Astrocyte of the cerebellum (primary cell): ENCODE measurements at regions not wholly inside any gene's neighbourhood (a gene's known extent, or its start where the extent isn't known, plus 50 kb on each side); places are given as distances from the start of the nearest gene placed in this dataset.
A peak's percentile ranks its signal among the peaks of the same experiment; 100 is the strongest.

Source experiments
- DNase-seq: peaks from one replicate; pipeline ENCODE4 v3.0.0-alpha.2; 2011; ENCODE audit warnings: low read depth
- H3K4me3 ChIP-seq: 2 replicates; pipeline ENCODE4 v1.5.1; 2011; ENCODE audit warnings: mild to moderate bottlenecking, low read depth, low read length, moderate library complexity
- CTCF ChIP-seq: IDR thresholded peaks from 2 replicates; pipeline ENCODE4 v1.5.1; 2012; ENCODE audit warnings: low read length, low read depth, moderate library complexity, mild to moderate bottlenecking; ENCODE audit errors: missing control alignments
- in situ Hi-C: cut with HindIII; loops from 2 replicates; pipeline ENCODE4 v1.10.0; 2017; ENCODE audit warnings: low sequenced_read_pairs

GRCh38 chr2:242034138-242034537 is 164.6 kb downstream of the RTP5 start:
- peak; percentile 5 for DNase-seq
- in situ Hi-C loops: no loop called here
- no peak overlapping the region for H3K4me3 ChIP-seq
- no peak for TF ChIP-seq CTCF

GRCh38 chr2:242034996-242035814 is 165.7 kb downstream of the RTP5 start:
- TF ChIP-seq CTCF: no peak
- no peak for DNase-seq
- H3K4me3 ChIP-seq: no peak overlapping the region
- in situ Hi-C loops: no loop called here

GRCh38 chr2:242035858-242036652 is 166.5 kb downstream of the RTP5 start:
- no peak for DNase-seq
- in situ Hi-C loops: no loop called here
- no peak overlapping the region for H3K4me3 ChIP-seq
- no peak for TF ChIP-seq CTCF

DNA sequence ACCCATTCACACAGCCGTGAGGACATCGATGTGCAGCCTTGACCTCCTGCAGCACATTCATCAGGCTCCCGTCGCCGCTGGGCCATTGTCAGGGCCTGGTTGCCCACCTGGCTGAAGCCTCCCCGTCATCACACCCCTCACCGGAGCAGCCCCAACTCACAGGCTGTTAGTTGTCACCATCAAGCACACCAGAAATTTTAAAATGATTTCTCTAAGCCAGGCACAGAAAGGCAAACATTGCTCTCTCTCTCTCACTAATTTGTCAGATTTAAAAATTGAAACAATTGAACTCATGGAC is 167.1 kb downstream of the RTP5 start:
- no peak overlapping the region for H3K4me3 ChIP-seq
- DNase-seq: no peak
- in situ Hi-C loops: no loop called here
- TF ChIP-seq CTCF: no peak

DNA sequence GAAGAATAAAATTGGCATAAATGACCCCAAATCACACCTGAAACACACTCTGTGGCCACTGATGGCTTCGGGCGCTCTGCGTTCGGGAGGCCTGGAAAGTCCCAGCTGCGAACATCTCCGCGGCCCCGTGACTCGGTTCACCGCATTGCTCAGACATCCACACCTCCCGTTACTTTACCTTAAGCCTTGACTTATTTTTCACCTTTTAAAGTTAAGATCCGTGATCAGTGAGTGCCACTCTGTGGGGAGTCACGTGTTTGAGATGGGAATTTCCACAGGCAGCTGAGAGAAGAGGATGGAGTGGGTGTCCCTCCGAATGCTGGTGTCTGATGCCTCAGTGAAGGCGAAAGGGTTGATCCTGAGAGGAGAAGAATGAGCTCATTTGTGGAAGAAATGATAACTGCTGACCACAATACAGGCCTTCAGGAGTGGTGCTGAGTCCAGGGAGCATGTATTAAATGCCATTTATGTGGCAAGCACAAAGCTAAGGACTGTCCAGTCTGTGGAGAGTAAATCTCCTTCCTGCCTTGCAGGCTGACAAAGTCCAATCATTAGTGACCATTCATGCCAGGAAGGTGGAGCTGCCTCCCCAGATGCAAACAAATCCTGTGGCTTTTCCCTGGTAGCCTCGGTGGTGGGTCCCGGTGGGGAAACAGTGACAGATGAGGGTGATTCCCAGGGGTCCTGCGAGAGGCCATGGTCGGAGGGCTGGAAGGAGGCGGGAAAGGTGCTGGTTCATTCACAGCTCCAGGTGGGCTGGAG is 168.8 kb downstream of the RTP5 start:
- no peak overlapping the region for H3K4me3 ChIP-seq
- no peak for DNase-seq
- TF ChIP-seq CTCF: no peak
- in situ Hi-C loops: no loop called here

DNA sequence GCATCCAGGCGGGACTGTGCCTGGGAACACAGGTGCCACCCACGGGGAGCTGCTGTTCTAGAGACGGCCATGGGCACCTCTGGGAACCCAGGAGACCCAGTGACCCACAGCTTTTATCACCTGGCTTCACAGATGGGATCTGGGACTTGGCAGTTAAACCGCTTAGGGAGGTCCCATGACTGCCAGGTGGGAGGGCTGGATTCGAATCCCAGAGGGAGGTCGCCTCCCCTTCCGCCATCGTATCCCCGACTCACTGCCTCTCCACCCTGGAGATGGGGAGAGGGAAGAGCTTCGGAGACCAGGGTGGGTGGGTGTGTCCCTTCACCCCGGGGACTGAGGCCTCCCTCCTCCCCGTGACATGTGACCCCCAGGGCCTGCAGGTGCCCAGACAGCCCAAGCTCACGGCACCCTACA is 169.4 kb downstream of the RTP5 start:
- in situ Hi-C loops: no loop called here
- TF ChIP-seq CTCF: no peak
- DNase-seq: no peak
- no peak overlapping the region for H3K4me3 ChIP-seq
